ENCODE measurements at regions not wholly inside any gene's neighbourhood (a gene's known extent, or its start where the extent isn't known, plus 50 kb on each side); places are given as distances from the start of the nearest gene placed in this dataset.

DNA sequence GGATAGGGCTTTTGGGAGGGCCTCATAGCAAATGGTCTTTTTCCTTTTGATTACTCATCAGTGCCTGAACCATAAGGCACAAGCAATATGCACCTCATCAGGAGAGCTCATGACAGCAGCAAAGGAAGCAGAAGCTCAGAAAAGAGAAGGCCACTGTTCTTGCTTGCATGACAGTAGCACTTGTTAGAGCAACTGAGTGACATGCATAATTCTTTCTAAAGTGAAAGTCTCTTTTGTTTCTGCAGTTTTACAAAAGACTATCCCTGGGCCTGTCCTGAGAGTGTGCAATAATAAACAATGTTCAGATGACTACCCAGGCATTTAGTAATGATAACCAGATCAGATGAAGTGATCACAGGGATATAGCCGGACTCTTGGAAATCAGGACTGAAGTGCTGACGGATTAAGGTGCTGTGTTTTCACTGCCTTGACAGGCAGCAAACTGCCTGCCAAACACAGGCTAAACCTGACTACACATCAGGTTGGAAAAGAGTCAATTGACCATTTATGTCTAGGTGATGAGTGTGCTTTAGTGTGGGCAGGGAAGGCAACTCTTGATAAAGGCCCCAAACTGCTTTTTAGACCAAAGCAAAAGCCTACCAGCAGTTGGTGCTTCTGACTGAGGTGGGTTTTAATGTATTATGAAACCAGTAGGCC lies 1860.3 kb downstream of the TP53TG3F start:
- TF ChIP-seq YY1 (tag by site-specific recombination; IDR thresholded peaks at IDR 0.05) (no peak), ZNF10 (tag by site-specific recombination; IDR thresholded peaks at IDR 0.05) (no peak), ZNF596 (tag by site-specific recombination; IDR thresholded peaks at IDR 0.05) (no peak)
- TF ChIP-seq, protein P1, sequence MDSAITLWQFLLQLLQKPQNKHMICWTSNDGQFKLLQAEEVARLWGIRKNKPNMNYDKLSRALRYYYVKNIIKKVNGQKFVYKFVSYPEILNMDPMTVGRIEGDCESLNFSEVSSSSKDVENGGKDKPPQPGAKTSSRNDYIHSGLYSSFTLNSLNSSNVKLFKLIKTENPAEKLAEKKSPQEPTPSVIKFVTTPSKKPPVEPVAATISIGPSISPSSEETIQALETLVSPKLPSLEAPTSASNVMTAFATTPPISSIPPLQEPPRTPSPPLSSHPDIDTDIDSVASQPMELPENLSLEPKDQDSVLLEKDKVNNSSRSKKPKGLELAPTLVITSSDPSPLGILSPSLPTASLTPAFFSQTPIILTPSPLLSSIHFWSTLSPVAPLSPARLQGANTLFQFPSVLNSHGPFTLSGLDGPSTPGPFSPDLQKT (IDR thresholded peaks at IDR 0.05; ENCODE audit: borderline replicate concordance, low read depth, low read length) = no peak
- TF ChIP-seq, protein P2, sequence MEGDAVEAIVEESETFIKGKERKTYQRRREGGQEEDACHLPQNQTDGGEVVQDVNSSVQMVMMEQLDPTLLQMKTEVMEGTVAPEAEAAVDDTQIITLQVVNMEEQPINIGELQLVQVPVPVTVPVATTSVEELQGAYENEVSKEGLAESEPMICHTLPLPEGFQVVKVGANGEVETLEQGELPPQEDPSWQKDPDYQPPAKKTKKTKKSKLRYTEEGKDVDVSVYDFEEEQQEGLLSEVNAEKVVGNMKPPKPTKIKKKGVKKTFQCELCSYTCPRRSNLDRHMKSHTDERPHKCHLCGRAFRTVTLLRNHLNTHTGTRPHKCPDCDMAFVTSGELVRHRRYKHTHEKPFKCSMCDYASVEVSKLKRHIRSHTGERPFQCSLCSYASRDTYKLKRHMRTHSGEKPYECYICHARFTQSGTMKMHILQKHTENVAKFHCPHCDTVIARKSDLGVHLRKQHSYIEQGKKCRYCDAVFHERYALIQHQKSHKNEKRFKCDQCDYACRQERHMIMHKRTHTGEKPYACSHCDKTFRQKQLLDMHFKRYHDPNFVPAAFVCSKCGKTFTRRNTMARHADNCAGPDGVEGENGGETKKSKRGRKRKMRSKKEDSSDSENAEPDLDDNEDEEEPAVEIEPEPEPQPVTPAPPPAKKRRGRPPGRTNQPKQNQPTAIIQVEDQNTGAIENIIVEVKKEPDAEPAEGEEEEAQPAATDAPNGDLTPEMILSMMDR (tag by site-specific recombination; IDR thresholded peaks at IDR 0.05) = no peak
